Uterus (tissue), 2 donors: ENCODE measurements at regions not wholly inside any gene's neighbourhood (a gene's known extent, or its start where the extent isn't known, plus 50 kb on each side); places are given as distances from the start of the nearest gene placed in this dataset.

Experiments used
- POLR2A ChIP-seq, 2 donors: fragments of 450-650 bp; IDR thresholded peaks; one replicate each; pipeline ENCODE4 v1.6.1; 2016; ENCODE audit warnings: antibody characterized with exemption in 2 of 2, mild to moderate bottlenecking in 1 of 2, moderate library complexity in 1 of 2
- TF ChIP-seq, protein P1 (sequence below), 4 experiments: fragments of 200-600 bp in 2 of 4; fragments of 450-650 bp in 2 of 4; sonication (generic) in 2 of 4; IDR thresholded peaks; one replicate each; pipeline ENCODE4 v1.5.1; 2016 to 2019; ENCODE audit warnings: antibody characterized with exemption in 4 of 4, mild to moderate bottlenecking in 2 of 4, moderate library complexity in 1 of 4

DNA sequence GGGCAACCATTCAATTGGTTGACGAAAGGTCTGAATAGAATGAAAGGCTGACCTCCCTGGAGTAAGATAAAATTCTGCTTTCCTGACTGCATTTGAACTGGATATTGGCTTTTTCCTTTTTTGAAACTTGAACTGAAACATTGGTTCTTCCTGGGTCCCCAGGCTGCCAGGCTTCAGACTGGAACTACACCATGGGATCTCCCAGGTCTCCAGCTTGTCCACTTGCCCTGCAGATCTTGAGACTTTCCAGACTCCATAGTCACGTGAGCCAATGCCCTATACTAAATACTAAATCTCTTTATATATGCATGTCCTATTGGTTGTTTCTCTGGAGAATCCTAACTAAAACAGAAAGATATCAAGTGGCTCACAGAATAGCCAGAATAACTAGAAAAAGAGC lies 118.7 kb upstream of the KRR1 start:
- TF ChIP-seq, protein P1, sequence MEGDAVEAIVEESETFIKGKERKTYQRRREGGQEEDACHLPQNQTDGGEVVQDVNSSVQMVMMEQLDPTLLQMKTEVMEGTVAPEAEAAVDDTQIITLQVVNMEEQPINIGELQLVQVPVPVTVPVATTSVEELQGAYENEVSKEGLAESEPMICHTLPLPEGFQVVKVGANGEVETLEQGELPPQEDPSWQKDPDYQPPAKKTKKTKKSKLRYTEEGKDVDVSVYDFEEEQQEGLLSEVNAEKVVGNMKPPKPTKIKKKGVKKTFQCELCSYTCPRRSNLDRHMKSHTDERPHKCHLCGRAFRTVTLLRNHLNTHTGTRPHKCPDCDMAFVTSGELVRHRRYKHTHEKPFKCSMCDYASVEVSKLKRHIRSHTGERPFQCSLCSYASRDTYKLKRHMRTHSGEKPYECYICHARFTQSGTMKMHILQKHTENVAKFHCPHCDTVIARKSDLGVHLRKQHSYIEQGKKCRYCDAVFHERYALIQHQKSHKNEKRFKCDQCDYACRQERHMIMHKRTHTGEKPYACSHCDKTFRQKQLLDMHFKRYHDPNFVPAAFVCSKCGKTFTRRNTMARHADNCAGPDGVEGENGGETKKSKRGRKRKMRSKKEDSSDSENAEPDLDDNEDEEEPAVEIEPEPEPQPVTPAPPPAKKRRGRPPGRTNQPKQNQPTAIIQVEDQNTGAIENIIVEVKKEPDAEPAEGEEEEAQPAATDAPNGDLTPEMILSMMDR (IDR thresholded peaks at IDR 0.05), result no peak
- no peak for TF ChIP-seq POLR2A (IDR thresholded peaks at IDR 0.05)
